ENCODE measurements at regions not wholly inside any gene's neighbourhood (a gene's known extent, or its start where the extent isn't known, plus 50 kb on each side); places are given as distances from the start of the nearest gene placed in this dataset.

- TF ChIP-seq POLR2A (IDR thresholded peaks at IDR 0.05; ENCODE audit: low read depth, low read length) (no peak), POLR2AphosphoS5 (IDR thresholded peaks at IDR 0.05; ENCODE audit: low read depth, low read length) (no peak), TAF1 (IDR thresholded peaks at IDR 0.05; ENCODE audit: borderline replicate concordance, low read depth, low read length) (no peak)
Measured at GRCh38 chr2:20104900-20105545, 53.6 kb upstream of the LAPTM4A start.

Data from GM12892 (cell line).